Neural cell (in vitro differentiated cells): ENCODE measurements at regions not wholly inside any gene's neighbourhood (a gene's known extent, or its start where the extent isn't known, plus 50 kb on each side); places are given as distances from the start of the nearest gene placed in this dataset.

Experiments
- H2AFZ ChIP-seq: fragments of 200-600, 300-800 bp; sonication (generic), shearing (Covaris generic); 2 replicates; pipeline ENCODE4 v1.6.0; 2014; ENCODE audit warnings: low read depth, mild to moderate bottlenecking, antibody characterized with exemption, low read length, moderate library complexity
- H3F3A ChIP-seq: fragments of 200-600 bp; shearing (Covaris generic); 2 replicates; pipeline ENCODE4 v1.6.1; 2016; ENCODE audit warnings: mild to moderate bottlenecking, moderate library complexity, mixed read lengths, antibody characterized with exemption, low read length; ENCODE audit not compliant: insufficient read depth, poor library complexity, severe bottlenecking
- H3K27ac ChIP-seq: fragments of 200-600, 300-800 bp; sonication (generic), shearing (Covaris generic); 2 replicates; pipeline ENCODE4 v1.5.1; 2014; ENCODE audit warnings: mild to moderate bottlenecking, low read length, moderate library complexity
- H3K27me3 ChIP-seq: fragments of 300-800, 200-600 bp; sonication (generic), shearing (Covaris generic); 2 replicates; pipeline ENCODE4 v1.6.0; 2014; ENCODE audit warnings: mild to moderate bottlenecking, low read depth, low read length, moderate library complexity; ENCODE audit not compliant: insufficient read depth
- H3K36me3 ChIP-seq: fragments of 300-800, 200-600 bp; sonication (generic), shearing (Covaris generic); 2 replicates; pipeline ENCODE4 v1.5.1; 2014; ENCODE audit warnings: mild to moderate bottlenecking, antibody characterized with exemption, low read length, moderate library complexity; ENCODE audit not compliant: insufficient read depth
- H3K4me2 ChIP-seq: fragments of 300-800, 200-600 bp; sonication (generic), shearing (Covaris generic); 2 replicates; pipeline ENCODE4 v1.6.0; 2014; ENCODE audit warnings: mild to moderate bottlenecking, low read length
- H3K4me3 ChIP-seq: fragments of 300-800, 200-600 bp; sonication (generic), shearing (Covaris generic); 2 replicates; pipeline ENCODE4 v1.5.1; 2014; ENCODE audit warnings: mild to moderate bottlenecking, low read length, moderate library complexity
- H3K79me2 ChIP-seq: fragments of 200-600 bp; shearing (Covaris generic); replicated peaks from 2 replicates; pipeline ENCODE4 v1.6.0; 2014; ENCODE audit warnings: mild to moderate bottlenecking, low read length, moderate library complexity; ENCODE audit not compliant: insufficient read depth
- H3K9ac ChIP-seq: fragments of 300-800, 200-600 bp; sonication (generic), shearing (Covaris generic); 2 replicates; pipeline ENCODE4 v1.6.1; 2016; ENCODE audit warnings: mild to moderate bottlenecking, low read length, mixed read lengths
- H3K9me2 ChIP-seq: fragments of 200-600 bp; shearing (Covaris generic); 2 replicates; pipeline ENCODE4 v1.6.1; 2016; ENCODE audit warnings: mild to moderate bottlenecking, low read length, mixed read lengths; ENCODE audit not compliant: insufficient read depth
- H3K9me3 ChIP-seq: fragments of 200-600, 300-800 bp; sonication (generic), shearing (Covaris generic); 2 replicates; pipeline ENCODE4 v1.6.1; 2016; ENCODE audit warnings: mild to moderate bottlenecking, mixed run types, low read length, moderate library complexity, mixed read lengths
- H4K20me1 ChIP-seq: fragments of 200-600 bp; shearing (Covaris generic); 2 replicates; pipeline ENCODE4 v1.6.1; 2016; ENCODE audit warnings: mild to moderate bottlenecking, mixed run types; ENCODE audit not compliant: insufficient read depth
- CTCF ChIP-seq: fragments of 450-650 bp; IDR thresholded peaks from 2 replicates; pipeline ENCODE4 v1.5.1; 2014; ENCODE audit warnings: antibody characterized with exemption, mild to moderate bottlenecking, moderate library complexity; ENCODE audit not compliant: poor library complexity, severe bottlenecking
- EP300 ChIP-seq: fragments of 450-650 bp; conservative IDR thresholded peaks from 2 replicates; pipeline ENCODE4 v1.6.1; 2014; ENCODE audit warnings: antibody characterized with exemption, mild to moderate bottlenecking, moderate library complexity; ENCODE audit not compliant: poor library complexity, severe bottlenecking
- EZH2 ChIP-seq: fragments of 200-600, 300-800 bp; shearing (Covaris generic), sonication (generic); IDR thresholded peaks from 2 replicates; pipeline ENCODE4 v1.6.1; 2014; ENCODE audit warnings: antibody characterized with exemption, low read length, borderline replicate concordance, mild to moderate bottlenecking; ENCODE audit not compliant: insufficient read depth, poor library complexity, severe bottlenecking
- MXI1 ChIP-seq: fragments of 450-650 bp; conservative IDR thresholded peaks from 2 replicates; pipeline ENCODE4 v1.6.1; 2014; ENCODE audit warnings: antibody characterized with exemption, mild to moderate bottlenecking; ENCODE audit not compliant: poor library complexity, severe bottlenecking
- POLR2AphosphoS5 ChIP-seq: IDR thresholded peaks from 2 replicates; pipeline ENCODE4 v1.6.1; 2012
- RAD21 ChIP-seq: fragments of 450-650 bp; conservative IDR thresholded peaks from 2 replicates; pipeline ENCODE4 v1.6.1; 2014; ENCODE audit warnings: antibody characterized with exemption, mild to moderate bottlenecking, moderate library complexity
- REST ChIP-seq: IDR thresholded peaks from 2 replicates; pipeline ENCODE4 v1.6.1; 2012; ENCODE audit warnings: borderline replicate concordance
- SMC3 ChIP-seq: fragments of 450-650 bp; conservative IDR thresholded peaks from 2 replicates; pipeline ENCODE4 v1.6.1; 2014; ENCODE audit warnings: antibody characterized with exemption, mild to moderate bottlenecking, moderate library complexity; ENCODE audit not compliant: poor library complexity
- TAF1 ChIP-seq: IDR thresholded peaks from 2 replicates; pipeline ENCODE4 v1.6.1; 2012; ENCODE audit warnings: low read depth

GRCh38 chr10:43986374-43986773, 337.7 kb upstream of the ZNF32 start:
- Histone ChIP-seq H3K36me3 (no peaks in the 10 kb centered on the region), H2AFZ (no peak overlapping the region)
- TF ChIP-seq REST = no peak
- no peak for TF ChIP-seq EZH2
- TF ChIP-seq TAF1 = no peak
- no peak for TF ChIP-seq POLR2AphosphoS5
- no peak for TF ChIP-seq EP300
- TF ChIP-seq MXI1 = no peak
- no peak for TF ChIP-seq RAD21
- no peak for TF ChIP-seq CTCF
- TF ChIP-seq SMC3 = no peak

GRCh38 chr10:43985941-43986340, 337.3 kb upstream of the ZNF32 start:
- Histone ChIP-seq H3K36me3 (no peaks in the 10 kb centered on the region), H3K4me2 (no peak overlapping the region)

More at GRCh38 chr10:43986374-43986773, 337.7 kb upstream of the ZNF32 start:
- Histone ChIP-seq H3K9me2 (no peaks in the 10 kb centered on the region), H3K27ac (no peak overlapping the region), H4K20me1 (no peaks in the 10 kb centered on the region), H3K4me3 (no peak overlapping the region), H3K27me3 (no peaks in the 10 kb centered on the region), H3K4me2 (no peak overlapping the region), H3K9ac (no peak overlapping the region), H3K9me3 (no peaks in the 10 kb centered on the region), H3K79me2 (no peaks in the 10 kb centered on the region), H3F3A (no peaks in the 10 kb centered on the region)

More at GRCh38 chr10:43985941-43986340, 337.3 kb upstream of the ZNF32 start:
- no peak overlapping the region for H3K9ac ChIP-seq
- H3K79me2 ChIP-seq = no peaks in the 10 kb centered on the region
- H3F3A ChIP-seq = no peaks in the 10 kb centered on the region
- H3K27me3 ChIP-seq = no peaks in the 10 kb centered on the region
- no peak overlapping the region for H3K27ac ChIP-seq
- no peak for TF ChIP-seq EP300
- no peak for TF ChIP-seq REST
- no peak for TF ChIP-seq TAF1
- no peak for TF ChIP-seq POLR2AphosphoS5
- TF ChIP-seq EZH2 = no peak
- no peak for TF ChIP-seq MXI1
- TF ChIP-seq RAD21 = no peak
- no peak for TF ChIP-seq CTCF
- TF ChIP-seq SMC3 = no peak
- no peaks in the 10 kb centered on the region for H3K9me3 ChIP-seq
- no peaks in the 10 kb centered on the region for H3K9me2 ChIP-seq
- no peak overlapping the region for H2AFZ ChIP-seq
- no peaks in the 10 kb centered on the region for H4K20me1 ChIP-seq
- H3K4me3 ChIP-seq = no peak overlapping the region
